OCI-LY7 (cell line): ENCODE measurements at regions not wholly inside any gene's neighbourhood (a gene's known extent, or its start where the extent isn't known, plus 50 kb on each side); places are given as distances from the start of the nearest gene placed in this dataset.

Source experiments
- EZH2phosphoT487 ChIP-seq: fragments of 200-600 bp; sonication (generic); IDR thresholded peaks from 2 replicates; pipeline ENCODE4 v1.6.1; 2018; ENCODE audit warnings: low read depth, borderline replicate concordance, mild to moderate bottlenecking, mixed run types, antibody characterized with exemption, low read length, moderate library complexity, mixed read lengths
- TF ChIP-seq, protein P1 (sequence below): fragments of 200-600 bp; sonication (generic); conservative IDR thresholded peaks from 2 replicates; pipeline ENCODE4 v1.5.1; 2014; ENCODE audit warnings: mild to moderate bottlenecking, antibody characterized with exemption, low read length, moderate library complexity, mixed read lengths

DNA sequence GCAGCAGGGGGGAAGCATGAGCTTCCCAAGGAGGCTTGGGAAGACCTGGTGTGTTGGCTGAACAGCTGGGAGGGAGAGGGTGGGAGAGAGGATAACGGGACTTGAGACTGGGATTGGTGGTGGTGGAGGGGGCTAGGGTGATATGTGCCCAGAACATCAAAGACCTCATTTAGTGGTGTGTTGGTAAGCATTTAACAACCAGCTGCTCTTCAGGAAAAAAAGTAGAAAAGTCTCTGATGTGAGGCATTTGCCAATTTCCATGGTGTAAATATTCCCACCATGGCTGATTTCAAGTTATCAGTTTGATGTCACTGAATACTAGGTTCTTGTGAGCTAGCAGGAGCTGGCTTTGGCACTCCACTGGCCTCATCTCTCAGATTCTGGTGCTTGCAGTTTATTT, 170.8 kb downstream of the MACROH2A1 start:
- TF ChIP-seq, protein P1, sequence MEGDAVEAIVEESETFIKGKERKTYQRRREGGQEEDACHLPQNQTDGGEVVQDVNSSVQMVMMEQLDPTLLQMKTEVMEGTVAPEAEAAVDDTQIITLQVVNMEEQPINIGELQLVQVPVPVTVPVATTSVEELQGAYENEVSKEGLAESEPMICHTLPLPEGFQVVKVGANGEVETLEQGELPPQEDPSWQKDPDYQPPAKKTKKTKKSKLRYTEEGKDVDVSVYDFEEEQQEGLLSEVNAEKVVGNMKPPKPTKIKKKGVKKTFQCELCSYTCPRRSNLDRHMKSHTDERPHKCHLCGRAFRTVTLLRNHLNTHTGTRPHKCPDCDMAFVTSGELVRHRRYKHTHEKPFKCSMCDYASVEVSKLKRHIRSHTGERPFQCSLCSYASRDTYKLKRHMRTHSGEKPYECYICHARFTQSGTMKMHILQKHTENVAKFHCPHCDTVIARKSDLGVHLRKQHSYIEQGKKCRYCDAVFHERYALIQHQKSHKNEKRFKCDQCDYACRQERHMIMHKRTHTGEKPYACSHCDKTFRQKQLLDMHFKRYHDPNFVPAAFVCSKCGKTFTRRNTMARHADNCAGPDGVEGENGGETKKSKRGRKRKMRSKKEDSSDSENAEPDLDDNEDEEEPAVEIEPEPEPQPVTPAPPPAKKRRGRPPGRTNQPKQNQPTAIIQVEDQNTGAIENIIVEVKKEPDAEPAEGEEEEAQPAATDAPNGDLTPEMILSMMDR, result no peak
- no peak for TF ChIP-seq EZH2phosphoT487
